ENCODE measurements at regions not wholly inside any gene's neighbourhood (a gene's known extent, or its start where the extent isn't known, plus 50 kb on each side); places are given as distances from the start of the nearest gene placed in this dataset.
"Not testable (repeated sequence)": the region's sequence is repeated elsewhere in the genome, so short reads cannot be mapped to it uniquely, and the experiment has no call there.

DNA sequence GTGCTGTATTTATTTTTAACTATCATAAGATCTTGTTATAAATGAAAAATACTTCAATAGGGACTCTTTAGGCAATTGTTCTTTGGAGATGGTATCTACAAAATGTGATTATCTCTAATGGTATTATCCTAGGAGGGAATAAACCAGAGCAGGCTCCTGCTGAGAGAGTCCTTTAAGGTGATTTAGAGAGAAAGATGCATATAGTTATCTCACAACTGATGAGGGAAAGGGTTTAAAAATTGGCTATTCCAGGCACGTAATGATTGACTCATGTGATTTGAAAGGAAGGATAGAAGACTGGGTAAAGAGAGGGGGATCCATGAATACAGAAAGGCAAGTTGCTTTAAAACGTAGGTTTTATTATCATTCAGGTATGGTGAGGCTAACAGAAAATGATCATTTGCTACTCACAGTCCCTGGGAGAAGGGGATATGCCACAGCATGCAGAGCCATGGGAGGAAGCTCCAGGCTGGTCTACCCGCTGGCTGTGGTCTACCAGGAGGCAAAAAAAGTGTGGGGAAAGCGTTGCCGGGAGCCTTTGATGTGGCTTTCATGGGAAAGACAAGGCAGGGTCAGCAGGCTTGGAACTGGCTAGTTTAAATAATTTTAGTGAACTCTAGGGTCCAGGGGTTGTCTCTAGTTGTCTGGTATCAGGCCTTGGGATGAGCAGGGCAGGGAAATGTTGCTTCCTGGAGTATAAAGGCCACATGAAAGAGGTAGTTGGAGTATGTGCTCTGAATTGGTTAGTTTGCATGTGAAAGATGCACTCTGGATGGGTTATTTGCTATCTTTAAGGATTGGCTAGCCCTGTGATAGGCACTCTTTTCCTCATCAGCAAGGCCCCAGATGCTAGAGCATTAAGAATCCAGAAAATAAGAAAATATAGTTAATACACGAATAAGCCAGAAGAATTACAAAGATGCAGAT, 798.4 kb upstream of the GRM7 start:
- TF ChIP-seq, protein P1, sequence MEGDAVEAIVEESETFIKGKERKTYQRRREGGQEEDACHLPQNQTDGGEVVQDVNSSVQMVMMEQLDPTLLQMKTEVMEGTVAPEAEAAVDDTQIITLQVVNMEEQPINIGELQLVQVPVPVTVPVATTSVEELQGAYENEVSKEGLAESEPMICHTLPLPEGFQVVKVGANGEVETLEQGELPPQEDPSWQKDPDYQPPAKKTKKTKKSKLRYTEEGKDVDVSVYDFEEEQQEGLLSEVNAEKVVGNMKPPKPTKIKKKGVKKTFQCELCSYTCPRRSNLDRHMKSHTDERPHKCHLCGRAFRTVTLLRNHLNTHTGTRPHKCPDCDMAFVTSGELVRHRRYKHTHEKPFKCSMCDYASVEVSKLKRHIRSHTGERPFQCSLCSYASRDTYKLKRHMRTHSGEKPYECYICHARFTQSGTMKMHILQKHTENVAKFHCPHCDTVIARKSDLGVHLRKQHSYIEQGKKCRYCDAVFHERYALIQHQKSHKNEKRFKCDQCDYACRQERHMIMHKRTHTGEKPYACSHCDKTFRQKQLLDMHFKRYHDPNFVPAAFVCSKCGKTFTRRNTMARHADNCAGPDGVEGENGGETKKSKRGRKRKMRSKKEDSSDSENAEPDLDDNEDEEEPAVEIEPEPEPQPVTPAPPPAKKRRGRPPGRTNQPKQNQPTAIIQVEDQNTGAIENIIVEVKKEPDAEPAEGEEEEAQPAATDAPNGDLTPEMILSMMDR (conservative IDR thresholded peaks at IDR 0.05; ENCODE audit: low read depth, low read length): no peak
- DNase-seq (ENCODE audit: low read depth): no peak
- no peak overlapping the region for H3K4me3 ChIP-seq (ENCODE audit: low read depth, low read length)

DNA sequence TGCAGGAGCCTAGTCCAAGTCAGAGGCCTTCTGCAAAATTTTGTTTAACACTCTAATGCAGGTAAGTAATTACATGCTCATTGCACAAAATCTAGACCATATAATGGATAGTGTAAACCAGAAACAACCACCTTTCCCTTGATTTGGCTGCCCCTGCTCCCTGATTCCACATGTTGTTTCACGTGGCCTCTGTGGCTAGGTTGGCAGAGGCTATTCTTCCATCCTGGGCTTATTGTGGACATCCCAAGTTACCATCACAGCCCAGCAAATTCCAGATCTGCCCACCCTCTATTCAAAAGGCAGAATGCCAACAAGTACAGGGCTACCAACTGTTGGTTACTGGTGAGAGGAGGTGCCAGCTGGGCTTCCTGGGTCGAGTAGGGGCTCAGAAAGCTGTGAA, 794.5 kb upstream of the GRM7 start:
- no peak overlapping the region for H3K4me3 ChIP-seq (ENCODE audit: low read depth, low read length)

DNA sequence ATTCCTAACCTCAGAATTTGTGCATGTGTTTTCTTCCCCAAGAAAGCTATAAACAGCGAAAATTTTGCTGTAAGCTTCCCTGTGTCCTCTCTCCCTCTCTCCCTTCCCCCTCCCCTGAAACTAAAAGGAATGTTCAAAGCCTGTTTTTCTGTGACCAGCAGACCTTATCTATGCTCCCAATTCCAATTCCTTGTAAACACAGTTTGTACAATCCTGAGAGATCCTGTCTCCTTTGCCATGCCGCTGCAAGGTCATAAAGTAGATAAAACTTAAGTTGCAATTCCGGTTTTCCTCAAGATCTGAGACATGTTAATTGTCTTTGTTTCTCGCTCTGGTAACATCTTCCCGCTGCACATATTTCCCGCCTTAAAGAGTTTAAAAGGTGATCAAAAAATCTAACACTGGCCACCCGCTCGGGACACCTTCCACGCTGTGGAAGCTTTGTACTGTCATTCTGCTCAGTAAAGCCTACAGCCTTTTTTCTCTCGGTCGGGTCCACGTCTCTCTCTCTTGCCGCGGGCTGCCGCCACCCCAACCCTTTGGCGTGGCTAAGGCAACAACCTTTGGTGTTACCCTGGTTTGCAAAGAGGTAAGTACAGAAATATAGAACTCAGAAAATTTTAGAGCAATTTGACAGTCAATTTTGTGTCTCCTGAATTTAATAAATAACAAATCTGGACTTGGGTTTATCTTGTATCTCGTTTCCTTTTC, 793.9 kb upstream of the GRM7 start:
- H3K4me3 ChIP-seq (ENCODE audit: low read depth, low read length); DNase-seq (ENCODE audit: low read depth): not testable (repeated sequence)

More for the DNA sequence above, 794.5 kb upstream of the GRM7 start:
- TF ChIP-seq, protein P1 (conservative IDR thresholded peaks at IDR 0.05; ENCODE audit: low read depth, low read length): no peak
- no peak for DNase-seq (ENCODE audit: low read depth)

DNA sequence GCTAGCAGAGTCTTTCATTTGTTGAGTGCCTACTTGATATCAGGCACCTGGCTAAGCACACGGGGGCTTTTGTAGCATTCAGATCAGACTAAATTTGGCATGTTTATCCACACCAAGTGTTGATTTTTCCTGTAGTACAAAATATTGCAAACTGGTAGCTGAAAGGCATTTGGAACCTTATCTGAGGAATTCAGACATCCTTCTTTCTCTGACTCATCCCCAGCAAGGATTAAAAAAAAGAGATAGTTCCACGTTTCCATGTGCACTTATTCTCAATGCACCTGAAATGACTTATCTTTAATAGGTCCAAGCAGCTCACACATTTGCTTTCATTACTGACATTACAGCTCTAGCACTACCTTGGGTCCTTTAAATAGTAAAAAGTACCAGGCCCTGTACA, 786.0 kb upstream of the GRM7 start:
- TF ChIP-seq, protein P1 (conservative IDR thresholded peaks at IDR 0.05; ENCODE audit: low read depth, low read length): no peak
- DNase-seq (ENCODE audit: low read depth): no peak

DNA sequence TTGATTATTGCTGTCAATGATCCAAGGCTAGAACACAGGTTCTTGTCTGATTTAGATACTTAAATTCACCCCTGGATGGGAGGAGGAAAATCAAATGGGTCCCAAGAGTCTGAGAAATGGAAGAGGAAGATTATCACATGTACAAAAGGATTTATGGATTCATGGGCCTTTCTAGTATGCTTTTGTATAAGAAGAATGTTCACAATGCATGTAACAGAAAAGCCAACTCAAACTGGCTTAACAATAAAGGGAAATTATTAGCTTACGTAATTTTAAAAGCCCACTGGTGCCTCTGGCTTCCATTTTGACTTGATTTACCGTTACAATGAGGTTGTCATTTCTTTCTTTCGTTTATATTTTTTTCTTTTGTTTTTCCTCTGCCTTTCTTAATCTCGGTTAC, 782.5 kb upstream of the GRM7 start:
- TF ChIP-seq, protein P1 (conservative IDR thresholded peaks at IDR 0.05; ENCODE audit: low read depth, low read length): no peak
- no peak overlapping the region for H3K4me3 ChIP-seq (ENCODE audit: low read depth, low read length)
- DNase-seq (ENCODE audit: low read depth): no peak

More for the DNA sequence above, 786.0 kb upstream of the GRM7 start:
- H3K4me3 ChIP-seq (ENCODE audit: low read depth, low read length): no peak overlapping the region

DNA sequence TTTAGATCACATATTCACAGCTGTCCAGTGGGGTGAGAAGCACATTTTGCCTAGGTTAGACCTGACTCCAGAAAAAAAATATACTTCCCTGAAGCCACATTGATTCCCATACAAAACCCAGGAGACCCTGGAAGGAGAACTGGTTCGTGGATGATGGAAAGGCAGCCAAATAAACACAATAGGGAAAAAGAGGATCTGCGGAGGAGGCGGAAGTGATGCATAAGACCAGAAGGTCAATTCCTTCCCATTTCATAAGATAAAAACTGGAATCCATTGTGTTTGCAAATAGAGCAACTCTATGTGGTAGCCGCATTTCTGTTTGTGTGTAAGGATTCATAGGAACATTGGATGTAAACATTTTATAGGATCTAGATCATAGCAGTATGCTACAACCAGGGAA, 781.9 kb upstream of the GRM7 start:
- no peak for DNase-seq (ENCODE audit: low read depth)
- H3K4me3 ChIP-seq (ENCODE audit: low read depth, low read length): no peak overlapping the region
- TF ChIP-seq, protein P1 (conservative IDR thresholded peaks at IDR 0.05; ENCODE audit: low read depth, low read length): no peak

DNA sequence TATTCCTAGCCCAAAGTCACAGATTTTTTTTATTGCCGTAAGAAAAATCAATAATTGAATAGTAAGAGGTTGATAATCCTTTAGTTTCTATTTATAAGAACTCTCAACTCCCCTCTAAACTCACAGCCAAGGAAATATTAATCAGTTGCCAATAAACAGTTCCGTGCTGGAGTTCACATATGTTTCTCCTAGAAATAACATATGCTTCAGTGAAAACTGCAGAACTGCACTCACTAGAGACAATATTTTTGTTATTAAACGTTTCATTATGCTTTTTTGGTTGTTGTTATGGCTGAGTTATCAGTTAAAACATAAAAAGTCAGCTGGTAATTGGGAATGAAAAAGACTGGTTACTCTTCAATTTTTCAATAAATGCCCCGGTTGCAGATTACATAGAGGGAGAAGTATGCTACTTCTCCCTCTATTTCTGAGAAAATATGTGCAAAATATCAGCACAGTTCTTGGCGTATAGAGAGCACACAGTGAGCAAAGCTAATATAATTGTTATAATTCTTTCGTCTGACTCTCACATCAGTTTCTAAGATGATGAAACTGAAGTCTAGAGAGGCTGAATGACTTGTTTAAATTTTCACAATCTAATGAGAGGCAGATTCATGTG, 781.2 kb upstream of the GRM7 start:
- DNase-seq (ENCODE audit: low read depth): no peak
- TF ChIP-seq, protein P1 (conservative IDR thresholded peaks at IDR 0.05; ENCODE audit: low read depth, low read length): no peak
- H3K4me3 ChIP-seq (ENCODE audit: low read depth, low read length): no peak overlapping the region
